Femur (tissue), 1 donor: ENCODE measurements at regions not wholly inside any gene's neighbourhood (a gene's known extent, or its start where the extent isn't known, plus 50 kb on each side); places are given as distances from the start of the nearest gene placed in this dataset.

ENCODE experiments used
- DNase-seq: peaks from one replicate; pipeline ENCODE4 v3.0.0-alpha.2; 2017

- no peak for DNase-seq
Observed at GRCh38 chr3:177517906-177518305, 320.6 kb upstream of the TBL1XR1 start.

- no peak for DNase-seq
Observed at GRCh38 chr3:177519588-177519987, 322.3 kb upstream of the TBL1XR1 start.

- DNase-seq = no peak
Observed at GRCh38 chr3:177521305-177521704, 324.0 kb upstream of the TBL1XR1 start.

GRCh38 chr3:177522051-177522450 lies 324.8 kb upstream of the TBL1XR1 start:
- no peak for DNase-seq

- DNase-seq = no peak
Observed at GRCh38 chr3:177523067-177523675, 325.9 kb upstream of the TBL1XR1 start.

- no peak for DNase-seq
Observed at GRCh38 chr3:177523872-177524438, 326.7 kb upstream of the TBL1XR1 start.

- DNase-seq = no peak
Observed at GRCh38 chr3:177524742-177525141, 327.5 kb upstream of the TBL1XR1 start.

GRCh38 chr3:177525414-177525813 lies 328.1 kb upstream of the TBL1XR1 start:
- DNase-seq = no peak

- DNase-seq = peak; percentile 61
Observed at GRCh38 chr3:177525987-177526712, 328.9 kb upstream of the TBL1XR1 start.

- DNase-seq = no peak
Observed at GRCh38 chr3:177527182-177527581, 329.9 kb upstream of the TBL1XR1 start.

GRCh38 chr3:177528306-177529070 lies 331.2 kb upstream of the TBL1XR1 start:
- no peak for DNase-seq

GRCh38 chr3:177529071-177529550 lies 331.8 kb upstream of the TBL1XR1 start:
- DNase-seq = no peak

- DNase-seq = no peak
Observed at GRCh38 chr3:177529716-177530335, 332.5 kb upstream of the TBL1XR1 start.

GRCh38 chr3:177530908-177531307 lies 333.6 kb upstream of the TBL1XR1 start:
- peak; percentile 42 for DNase-seq

- DNase-seq = no peak
Observed at GRCh38 chr3:177536873-177537272, 339.6 kb upstream of the TBL1XR1 start.

GRCh38 chr3:177537612-177538011 lies 340.3 kb upstream of the TBL1XR1 start:
- DNase-seq = no peak

GRCh38 chr3:177538048-177538749 lies 340.9 kb upstream of the TBL1XR1 start:
- peak; percentile 71 for DNase-seq

- no peak for DNase-seq
Observed at GRCh38 chr3:177538750-177539730, 341.8 kb upstream of the TBL1XR1 start.

- no peak for DNase-seq
Observed at GRCh38 chr3:177541541-177541940, 344.3 kb upstream of the TBL1XR1 start.

- DNase-seq = no peak
Observed at GRCh38 chr3:177545964-177546363, 348.7 kb upstream of the TBL1XR1 start.
